Aorta (tissue), 5 donors: ENCODE measurements at regions not wholly inside any gene's neighbourhood (a gene's known extent, or its start where the extent isn't known, plus 50 kb on each side); places are given as distances from the start of the nearest gene placed in this dataset.

Experiments used
- ATAC-seq: fragments of 200-7000 bp; cut with Tn5 transposase; one replicate; pipeline ENCODE4 v1.9.1; 2022; ENCODE audit warnings: moderate library complexity; ENCODE audit not compliant: low FRiP score
- DNase-seq, 2 donors: peaks; one replicate each; pipeline ENCODE4 v3.0.0-alpha.2; 2020
- H3K27ac ChIP-seq, 2 donors: one replicate each; pipeline ENCODE4 v1.5.1; 2013; ENCODE audit warnings: low read length in 2 of 2, mild to moderate bottlenecking in 2 of 2, moderate library complexity in 2 of 2, control low read depth in 1 of 2, inconsistent platforms in 1 of 2, low read depth in 1 of 2
- H3K27me3 ChIP-seq, 2 donors: one replicate each; pipeline ENCODE4 v1.6.1; 2013; ENCODE audit warnings: control low read depth in 1 of 2, low read length in 1 of 2, mild to moderate bottlenecking in 1 of 2, moderate library complexity in 1 of 2; ENCODE audit not compliant: insufficient read depth in 2 of 2, control insufficient read depth in 1 of 2
- H3K36me3 ChIP-seq, 2 donors: one replicate each; pipeline ENCODE4 v1.6.1; 2013; ENCODE audit warnings: control low read depth in 1 of 2, low read length in 1 of 2, mild to moderate bottlenecking in 1 of 2; ENCODE audit not compliant: insufficient read depth in 2 of 2, control insufficient read depth in 1 of 2
- H3K4me1 ChIP-seq, 2 donors: one replicate each; pipeline ENCODE4 v1.6.1; 2013; ENCODE audit warnings: low read length in 2 of 2, control low read depth in 1 of 2, mild to moderate bottlenecking in 1 of 2, moderate library complexity in 1 of 2; ENCODE audit not compliant: insufficient read depth in 2 of 2, control insufficient read depth in 1 of 2
- H3K4me3 ChIP-seq, 2 donors: one replicate each; pipeline ENCODE4 v1.5.1; 2013; ENCODE audit warnings: low read length in 2 of 2, control low read depth in 1 of 2, mild to moderate bottlenecking in 1 of 2
- H3K9me3 ChIP-seq: one replicate; pipeline ENCODE4 v1.6.1; 2013; ENCODE audit warnings: mild to moderate bottlenecking, low read length; ENCODE audit not compliant: control insufficient read depth
- WGBS, 2 donors: extraction: QIAGEN DNeasy Blood & Tissue Kit; methylation state at CpG; one replicate each; pipeline ENCODE4 v1.1.7; 2013; 5-methylcytosine and 5-hydroxymethylcytosine counted together
- intact Hi-C, 2 donors: fragments of 100-400 bp; cut with DNase I; formaldehyde crosslinking; loops; one replicate each; pipeline versions ENCODE4 v1.14.2 to v1.15.0; 2022
- donor health status: healthy with polysubstance abuse.
- donor health status: Bipolar disorder and iron deficiency.
- donor health status: DM: no; HTN: no; CAD: no.
- donor health status: DM: no; HTN: no; CAD: no.
- donor health status: DM: yes; HTN: yes; CAD: no.

DNA sequence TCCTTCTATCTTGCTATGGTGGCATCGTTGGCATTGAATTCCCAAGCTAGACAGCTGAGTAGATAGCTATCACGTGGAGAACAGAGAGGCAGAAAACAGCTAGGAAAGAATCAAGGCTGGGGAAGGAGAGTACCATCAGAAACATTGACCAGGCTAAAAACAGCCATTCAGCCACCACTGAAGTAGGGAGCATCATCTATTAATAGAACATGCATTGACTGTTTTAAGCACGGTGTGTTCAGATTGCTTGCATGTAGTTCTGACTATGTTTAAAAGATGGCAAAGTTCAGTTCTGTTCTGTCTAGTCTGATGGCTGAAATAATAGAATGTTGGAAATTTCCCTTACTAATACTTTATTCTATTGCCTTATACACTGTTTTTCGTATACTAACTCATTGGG lies 413.0 kb downstream of the GABRB3 start:
- H3K36me3 ChIP-seq: no peaks in the 10 kb centered on the region
- ATAC-seq: no peak
- WGBS, 2 donors: 53 to 55% methylated on average over 4 of the region's 4 CpGs
- H3K27ac ChIP-seq: no peak overlapping the region
- no peak for DNase-seq
- no peak overlapping the region for H3K4me3 ChIP-seq
- no peaks in the 10 kb centered on the region for H3K4me1 ChIP-seq
- peaks cover 1% of the 10 kb centered on the region for H3K9me3 ChIP-seq
- intact Hi-C loops: no loop called here
- H3K27me3 ChIP-seq: no peaks in the 10 kb centered on the region

DNA sequence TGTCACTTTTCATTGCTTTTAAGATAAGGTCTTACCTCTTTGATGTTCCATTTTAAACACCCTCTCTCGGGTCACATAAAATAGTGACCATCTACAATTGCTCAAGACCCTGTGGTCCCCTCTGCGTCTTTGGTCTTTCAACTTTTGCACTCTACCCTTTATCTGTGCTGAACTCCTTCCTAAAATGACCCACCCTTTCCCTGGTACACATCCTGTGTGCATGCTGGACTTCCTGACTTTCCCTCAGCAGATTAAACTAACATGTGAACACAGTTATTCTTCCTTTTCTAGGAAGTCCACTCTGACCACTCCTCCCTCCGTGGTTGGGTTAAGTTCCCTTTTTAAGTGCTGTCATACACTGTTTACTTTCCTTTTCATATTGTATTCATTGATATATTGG lies 414.2 kb downstream of the GABRB3 start:
- H3K4me1 ChIP-seq: no peaks in the 10 kb centered on the region
- H3K27ac ChIP-seq: no peak overlapping the region
- H3K9me3 ChIP-seq: no peaks in the 10 kb centered on the region
- H3K36me3 ChIP-seq: no peaks in the 10 kb centered on the region
- intact Hi-C loops: no loop called here
- DNase-seq: no peak
- no peaks in the 10 kb centered on the region for H3K27me3 ChIP-seq
- H3K4me3 ChIP-seq: no peak overlapping the region
- ATAC-seq: no peak
- 51 to 55% methylated on average over 3 of the region's 3 CpGs for WGBS, 2 donors

DNA sequence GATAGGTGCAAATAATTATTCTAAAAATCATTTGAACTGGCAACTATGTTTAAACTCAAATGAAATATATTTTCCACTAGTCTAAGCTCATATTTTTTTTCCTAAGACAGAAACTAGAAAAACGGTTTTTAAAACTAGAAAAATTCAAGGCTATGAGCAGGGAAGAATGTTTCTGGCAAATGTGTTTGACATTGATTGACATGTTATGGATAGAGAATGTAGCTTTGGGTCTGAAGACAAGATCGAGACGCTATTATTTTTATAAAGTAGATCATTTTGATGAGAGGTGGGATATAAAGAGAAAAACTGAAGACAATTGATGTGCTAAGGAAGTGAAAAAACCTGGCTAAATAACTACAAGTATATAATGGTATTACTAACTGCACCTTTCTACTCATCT lies 415.2 kb downstream of the GABRB3 start:
- ATAC-seq (no peak), DNase-seq (no peak)
- intact Hi-C loops: no loop called here
- 18 to 36% methylated on average over 3 of the region's 3 CpGs for WGBS, 2 donors
- H3K36me3 ChIP-seq: no peaks in the 10 kb centered on the region
- H3K4me3 ChIP-seq: no peak overlapping the region
- no peaks in the 10 kb centered on the region for H3K4me1 ChIP-seq
- no peak overlapping the region for H3K27ac ChIP-seq
- no peaks in the 10 kb centered on the region for H3K27me3 ChIP-seq
- no peaks in the 10 kb centered on the region for H3K9me3 ChIP-seq

DNA sequence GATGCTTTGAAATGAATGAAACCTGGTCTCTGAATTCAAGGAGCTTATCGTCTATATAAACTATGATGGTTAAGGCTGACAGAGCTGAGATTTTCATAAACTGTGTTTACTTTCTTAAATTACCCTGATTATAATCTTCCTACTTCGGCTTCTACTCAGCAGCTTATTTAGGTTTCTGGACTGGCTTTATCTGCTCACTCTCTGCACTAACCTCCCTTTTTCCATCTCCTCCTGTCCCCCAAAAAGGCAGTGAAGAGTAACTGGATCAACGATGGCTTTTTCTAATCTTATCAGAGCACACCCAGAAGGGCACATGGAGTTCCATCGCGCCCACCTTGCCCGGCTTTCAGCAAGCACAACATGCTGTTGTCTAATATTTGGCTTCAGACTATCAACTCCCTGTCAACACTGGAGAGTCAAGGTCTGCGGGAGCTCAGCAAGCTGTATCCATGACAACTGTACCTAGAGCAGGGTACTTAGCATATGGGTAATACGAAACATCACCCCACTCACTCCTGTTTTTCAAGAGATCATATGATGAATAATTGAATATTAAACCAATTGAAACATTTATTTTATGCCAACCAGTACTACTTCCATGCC lies 417.3 kb downstream of the GABRB3 start:
- DNase-seq (no peak), ATAC-seq (no peak)
- Histone ChIP-seq H3K4me1 (no peaks in the 10 kb centered on the region), H3K4me3 (no peak overlapping the region), H3K9me3 (no peaks in the 10 kb centered on the region), H3K27ac (no peak overlapping the region), H3K36me3 (no peaks in the 10 kb centered on the region), H3K27me3 (no peaks in the 10 kb centered on the region)
- intact Hi-C loops: no loop called here
- WGBS, 2 donors: 30 to 41% methylated on average over 8 of the region's 8 CpGs

DNA sequence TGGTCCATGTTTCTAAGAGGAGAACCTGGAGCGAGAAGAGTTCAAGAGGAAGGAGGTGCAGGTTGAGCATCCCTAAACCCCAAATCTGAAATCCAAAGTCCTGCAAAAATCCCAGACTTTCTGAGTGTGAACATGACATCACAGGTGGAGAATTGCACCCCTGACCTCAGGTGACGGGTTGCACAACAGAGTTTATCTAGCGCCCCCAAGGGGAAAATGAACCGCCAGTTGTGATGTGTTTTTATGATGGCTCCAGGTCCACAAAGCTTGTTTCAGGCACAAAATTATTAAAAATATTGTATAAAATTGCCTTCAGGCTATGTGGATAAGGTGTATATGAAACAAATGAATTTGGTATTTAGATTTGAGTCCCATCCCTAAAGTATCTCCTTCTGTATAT lies 420.0 kb downstream of the GABRB3 start:
- intact Hi-C loops: no loop called here
- Histone ChIP-seq H3K4me1 (no peaks in the 10 kb centered on the region), H3K36me3 (no peaks in the 10 kb centered on the region), H3K4me3 (no peak overlapping the region), H3K27me3 (no peaks in the 10 kb centered on the region), H3K9me3 (peaks cover 4% of the 10 kb centered on the region), H3K27ac (no peak overlapping the region)
- no peak for ATAC-seq
- no peak for DNase-seq
- 74 to 76% methylated on average over 4 of the region's 4 CpGs for WGBS, 2 donors

DNA sequence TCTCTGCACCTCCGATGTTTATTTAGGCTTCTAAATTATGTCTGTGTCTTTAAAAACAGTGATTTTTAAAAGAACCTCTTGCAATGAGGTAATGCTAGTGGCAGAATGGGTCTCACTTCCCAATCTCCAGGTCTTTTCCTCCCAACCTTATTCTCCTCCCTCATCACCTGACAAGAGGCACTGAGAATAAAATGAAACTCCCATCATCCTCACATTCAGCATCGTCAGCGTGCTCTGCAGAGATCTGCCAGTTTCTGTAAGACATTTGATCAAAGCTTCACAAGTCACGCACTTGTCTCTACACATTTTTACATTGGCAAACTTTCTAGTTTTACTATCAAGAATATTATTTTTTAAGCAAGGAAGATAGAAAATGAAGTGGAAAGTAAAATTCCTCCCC lies 420.5 kb downstream of the GABRB3 start:
- intact Hi-C loops: no loop called here
- Histone ChIP-seq H3K36me3 (no peaks in the 10 kb centered on the region), H3K27ac (no peak overlapping the region), H3K4me1 (no peaks in the 10 kb centered on the region), H3K9me3 (peaks cover 4% of the 10 kb centered on the region), H3K4me3 (no peak overlapping the region), H3K27me3 (no peaks in the 10 kb centered on the region)
- WGBS, 2 donors: 82 to 89% methylated on average over 4 of the region's 4 CpGs
- no peak for DNase-seq
- ATAC-seq: no peak

DNA sequence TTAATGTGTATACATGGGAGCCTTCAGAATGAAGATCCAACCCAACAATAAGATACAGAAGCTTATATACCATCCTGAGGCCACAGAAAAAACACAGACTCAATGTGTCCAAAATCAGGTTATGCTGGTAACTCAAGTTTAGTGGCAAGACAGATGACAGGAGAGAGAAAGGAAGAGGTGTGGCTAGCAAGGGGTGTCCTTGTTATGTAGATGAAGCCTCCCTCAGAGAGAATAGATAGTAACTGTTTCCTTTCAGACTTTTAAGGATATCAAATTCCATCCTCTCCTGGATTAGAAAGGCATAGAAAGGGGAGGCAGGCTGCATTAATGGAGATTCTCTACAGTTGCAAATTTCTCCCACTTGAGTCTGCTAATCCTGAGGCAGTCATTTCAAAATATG lies 447.4 kb downstream of the GABRB3 start:
- DNase-seq (no peak), ATAC-seq (no peak)
- Histone ChIP-seq H3K27me3 (no peaks in the 10 kb centered on the region), H3K4me3 (no peak overlapping the region), H3K9me3 (no peaks in the 10 kb centered on the region), H3K4me1 (no peaks in the 10 kb centered on the region), H3K27ac (no peak overlapping the region), H3K36me3 (no peaks in the 10 kb centered on the region)
- intact Hi-C loops: no loop called here

DNA sequence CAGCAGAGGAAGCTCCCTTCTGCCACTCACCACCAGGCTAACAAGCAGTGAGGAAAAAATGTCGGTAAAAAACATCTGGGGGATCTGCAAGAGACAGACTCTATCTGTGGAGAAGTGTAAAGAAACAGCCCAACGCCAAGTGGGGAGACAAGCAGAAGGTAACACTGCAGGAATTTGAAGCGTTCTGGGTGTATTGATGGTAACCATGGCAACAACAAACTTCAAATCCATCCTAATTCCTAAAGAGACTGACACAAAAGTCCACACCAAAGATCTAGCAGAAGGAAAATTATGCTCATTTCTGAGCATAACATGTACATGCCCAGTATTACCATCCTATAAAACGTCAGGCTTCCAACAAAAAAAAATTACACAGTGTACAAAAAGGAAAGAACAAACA lies 449.3 kb downstream of the GABRB3 start:
- Histone ChIP-seq H3K4me3 (no peak overlapping the region), H3K4me1 (no peaks in the 10 kb centered on the region), H3K9me3 (no peaks in the 10 kb centered on the region), H3K27me3 (no peaks in the 10 kb centered on the region), H3K36me3 (no peaks in the 10 kb centered on the region), H3K27ac (no peak overlapping the region)
- no peak for ATAC-seq
- 39 to 65% methylated on average over 4 of the region's 4 CpGs for WGBS, 2 donors
- no peak for DNase-seq
- intact Hi-C loops: no loop called here

DNA sequence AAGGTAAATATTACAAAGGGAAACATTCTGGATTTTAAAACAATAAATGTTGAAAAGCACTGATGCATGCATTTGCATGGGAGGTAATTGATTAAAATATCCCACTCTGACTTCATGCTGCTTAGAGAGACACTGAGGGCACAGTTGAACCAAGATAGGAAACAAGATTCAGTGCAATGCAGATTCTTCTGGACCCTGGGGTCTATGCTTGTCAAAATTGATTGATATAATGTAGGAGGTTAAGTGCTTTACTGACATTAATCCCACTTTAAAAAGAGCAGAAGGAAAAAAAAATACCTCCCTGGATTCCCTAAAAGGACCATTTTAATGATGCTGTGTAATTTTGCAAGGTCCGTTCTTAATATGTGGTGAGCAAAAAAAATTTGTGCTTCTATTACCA lies 454.2 kb downstream of the GABRB3 start:
- intact Hi-C loops: no loop called here

More for the DNA sequence above, 454.2 kb downstream of the GABRB3 start:
- H3K9me3 ChIP-seq: no peaks in the 10 kb centered on the region
- no peak overlapping the region for H3K27ac ChIP-seq
- no peak for DNase-seq
- H3K27me3 ChIP-seq: no peaks in the 10 kb centered on the region
- no peaks in the 10 kb centered on the region for H3K4me1 ChIP-seq
- no peak for ATAC-seq
- H3K4me3 ChIP-seq: no peak overlapping the region
- 64 to 81% methylated on average over 1 of the region's 1 CpG for WGBS, 2 donors
- H3K36me3 ChIP-seq: no peaks in the 10 kb centered on the region
